NCI-H446 treated with DMSO at 0.1 percent for 48 hours (cell line): ENCODE measurements at regions not wholly inside any gene's neighbourhood (a gene's known extent, or its start where the extent isn't known, plus 50 kb on each side); places are given as distances from the start of the nearest gene placed in this dataset.

Experiments
- DNase-seq: peaks from one replicate; lab custom pipeline; 2025; lab: John Stamatoyannopoulos, UW

GRCh38 chr10:117927332-117927731 is 119.4 kb downstream of the RAB11FIP2 start:
- no peak for DNase-seq

- DNase-seq, result no peak
Observed at GRCh38 chr10:117927871-117928270, 118.9 kb downstream of the RAB11FIP2 start.

GRCh38 chr10:117928281-117928680 is 118.5 kb downstream of the RAB11FIP2 start:
- no peak for DNase-seq

GRCh38 chr10:117928741-117929140 is 118.0 kb downstream of the RAB11FIP2 start:
- no peak for DNase-seq

GRCh38 chr10:117929327-117930067 is 117.2 kb downstream of the RAB11FIP2 start:
- DNase-seq, result no peak

- DNase-seq, result no peak
Observed at GRCh38 chr10:117931078-117931477, 115.7 kb downstream of the RAB11FIP2 start.

- DNase-seq, result no peak
Observed at GRCh38 chr10:117933036-117933435, 113.7 kb downstream of the RAB11FIP2 start.

- DNase-seq, result no peak
Observed at GRCh38 chr10:117934477-117934876, 112.3 kb downstream of the RAB11FIP2 start.

GRCh38 chr10:117936141-117936540 is 110.6 kb downstream of the RAB11FIP2 start:
- DNase-seq, result no peak

GRCh38 chr10:117936566-117936965 is 110.2 kb downstream of the RAB11FIP2 start:
- DNase-seq, result no peak

- no peak for DNase-seq
Observed at GRCh38 chr10:117936976-117937375, 109.8 kb downstream of the RAB11FIP2 start.

GRCh38 chr10:117938104-117938503 is 108.6 kb downstream of the RAB11FIP2 start:
- DNase-seq, result no peak

- no peak for DNase-seq
Observed at GRCh38 chr10:117942226-117942625, 104.5 kb downstream of the RAB11FIP2 start.

- DNase-seq, result no peak
Observed at GRCh38 chr10:117944676-117945447, 101.9 kb downstream of the RAB11FIP2 start.

GRCh38 chr10:117945651-117946050 is 101.1 kb downstream of the RAB11FIP2 start:
- DNase-seq, result no peak

- DNase-seq, result no peak
Observed at GRCh38 chr10:117946525-117947070, 100.1 kb downstream of the RAB11FIP2 start.

- DNase-seq, result no peak
Observed at GRCh38 chr10:117948493-117948892, 98.2 kb downstream of the RAB11FIP2 start.

- no peak for DNase-seq
Observed at GRCh38 chr10:117950408-117950807, 96.3 kb downstream of the RAB11FIP2 start.
